B cell (primary cell): ENCODE measurements at regions not wholly inside any gene's neighbourhood (a gene's known extent, or its start where the extent isn't known, plus 50 kb on each side); places are given as distances from the start of the nearest gene placed in this dataset.

ENCODE experiments used
- CTCF ChIP-seq: fragments of 200-600 bp; IDR thresholded peaks from one replicate; pipeline ENCODE4 v1.8.0; 2022; ENCODE audit warnings: antibody characterized with exemption, mild to moderate bottlenecking
- EZH2 ChIP-seq: IDR thresholded peaks from 2 replicates; pipeline ENCODE4 v1.6.1; 2012; ENCODE audit warnings: borderline replicate concordance, low read depth, mild to moderate bottlenecking, moderate library complexity, low read length; ENCODE audit not compliant: insufficient read depth, poor library complexity, severe bottlenecking

- TF ChIP-seq CTCF: no peak
- no peak for TF ChIP-seq EZH2
Measured at GRCh38 chr1:164040754-164041153, 518.2 kb upstream of the PBX1 start.
